ENCODE measurements at regions not wholly inside any gene's neighbourhood (a gene's known extent, or its start where the extent isn't known, plus 50 kb on each side); places are given as distances from the start of the nearest gene placed in this dataset.

DNA sequence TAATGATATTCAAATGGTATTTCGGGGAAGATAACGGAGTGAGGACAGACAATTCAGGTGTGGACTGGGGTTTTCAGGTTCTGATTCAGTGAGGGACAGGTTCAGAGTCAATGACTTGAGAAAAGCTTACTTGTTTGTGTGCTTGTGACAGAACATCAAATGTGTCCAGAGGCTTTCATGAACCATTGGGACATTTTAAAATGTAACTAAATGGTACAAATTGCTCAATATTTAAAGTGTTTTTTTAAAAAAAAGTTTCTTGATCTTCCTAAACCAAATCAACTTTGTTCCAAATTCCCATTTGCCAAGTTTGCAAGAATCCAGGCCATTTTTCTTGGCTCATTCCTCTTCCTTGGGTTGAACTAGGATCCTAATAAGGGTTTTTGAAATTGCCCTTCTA is 59.4 kb upstream of the BZW1 start:
- TF ChIP-seq, protein P1, sequence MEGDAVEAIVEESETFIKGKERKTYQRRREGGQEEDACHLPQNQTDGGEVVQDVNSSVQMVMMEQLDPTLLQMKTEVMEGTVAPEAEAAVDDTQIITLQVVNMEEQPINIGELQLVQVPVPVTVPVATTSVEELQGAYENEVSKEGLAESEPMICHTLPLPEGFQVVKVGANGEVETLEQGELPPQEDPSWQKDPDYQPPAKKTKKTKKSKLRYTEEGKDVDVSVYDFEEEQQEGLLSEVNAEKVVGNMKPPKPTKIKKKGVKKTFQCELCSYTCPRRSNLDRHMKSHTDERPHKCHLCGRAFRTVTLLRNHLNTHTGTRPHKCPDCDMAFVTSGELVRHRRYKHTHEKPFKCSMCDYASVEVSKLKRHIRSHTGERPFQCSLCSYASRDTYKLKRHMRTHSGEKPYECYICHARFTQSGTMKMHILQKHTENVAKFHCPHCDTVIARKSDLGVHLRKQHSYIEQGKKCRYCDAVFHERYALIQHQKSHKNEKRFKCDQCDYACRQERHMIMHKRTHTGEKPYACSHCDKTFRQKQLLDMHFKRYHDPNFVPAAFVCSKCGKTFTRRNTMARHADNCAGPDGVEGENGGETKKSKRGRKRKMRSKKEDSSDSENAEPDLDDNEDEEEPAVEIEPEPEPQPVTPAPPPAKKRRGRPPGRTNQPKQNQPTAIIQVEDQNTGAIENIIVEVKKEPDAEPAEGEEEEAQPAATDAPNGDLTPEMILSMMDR (IDR thresholded peaks at IDR 0.05) = no peak
- TF ChIP-seq POLR2A (IDR thresholded peaks at IDR 0.05) = no peak
- TF ChIP-seq EP300 (IDR thresholded peaks at IDR 0.05) = peak in 1 of 2 donors; percentile 47
